ENCODE measurements at regions not wholly inside any gene's neighbourhood (a gene's known extent, or its start where the extent isn't known, plus 50 kb on each side); places are given as distances from the start of the nearest gene placed in this dataset.
"Not testable (repeated sequence)": the region's sequence is repeated elsewhere in the genome, so short reads cannot be mapped to it uniquely, and the experiment has no call there.

DNA sequence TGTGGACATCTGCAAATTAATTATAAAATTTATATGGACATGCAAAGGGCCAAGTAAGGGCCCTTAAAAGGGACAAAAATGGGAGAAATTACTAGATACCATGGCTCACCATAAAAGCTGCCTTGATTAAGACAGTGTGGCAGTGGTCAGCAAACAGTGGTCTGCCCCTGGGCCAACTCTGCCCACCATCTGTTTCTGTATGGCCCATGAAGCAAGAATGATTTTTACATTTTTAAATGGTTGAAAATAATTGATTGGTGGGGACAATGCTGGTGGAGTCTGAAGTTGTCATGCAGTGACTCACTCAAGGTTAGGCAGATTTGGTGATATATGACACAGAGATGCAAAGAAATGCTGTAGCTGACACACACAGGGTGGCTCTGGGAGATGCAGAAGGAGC, 143.2 kb upstream of the PRDM7 start:
- DNase-seq, result not testable (repeated sequence)

GRCh38 chr16:90175610-90176009, 98.5 kb upstream of the PRDM7 start:
- DNase-seq, result not testable (repeated sequence)

GRCh38 chr16:90171626-90172025, 94.5 kb upstream of the PRDM7 start:
- DNase-seq, result not testable (repeated sequence)

DNA sequence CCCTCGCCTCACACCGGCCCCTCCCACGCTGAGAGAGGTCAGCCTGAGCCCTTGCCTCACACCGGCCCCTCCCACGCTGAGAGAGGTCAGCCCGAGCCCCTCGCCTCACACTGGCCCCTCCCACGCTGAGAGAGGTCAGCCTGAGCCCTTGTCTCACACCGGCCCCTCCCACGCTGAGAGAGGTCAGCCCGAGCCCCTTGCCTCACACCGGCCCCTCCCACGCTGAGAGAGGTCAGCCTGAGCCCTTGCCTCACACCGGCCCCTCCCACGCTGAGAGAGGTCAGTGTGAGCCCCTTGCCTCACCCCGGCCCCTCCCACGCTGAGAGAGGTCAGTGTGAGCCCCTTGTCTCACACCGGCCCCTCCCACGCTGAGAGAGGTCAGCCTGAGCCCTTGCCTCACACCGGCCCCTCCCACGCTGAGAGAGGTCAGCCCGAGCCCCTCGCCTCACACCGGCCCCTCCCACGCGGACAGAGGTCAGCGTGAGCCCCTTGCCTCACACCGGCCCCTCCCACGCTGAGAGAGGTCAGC, 92.1 kb upstream of the PRDM7 start:
- not testable (repeated sequence) for DNase-seq

- DNase-seq, result peak; percentile 0
Measured at GRCh38 chr16:90168349-90169126, 91.4 kb upstream of the PRDM7 start.

- not testable (repeated sequence) for DNase-seq
Measured at GRCh38 chr16:90167734-90168133, 90.6 kb upstream of the PRDM7 start.

DNA sequence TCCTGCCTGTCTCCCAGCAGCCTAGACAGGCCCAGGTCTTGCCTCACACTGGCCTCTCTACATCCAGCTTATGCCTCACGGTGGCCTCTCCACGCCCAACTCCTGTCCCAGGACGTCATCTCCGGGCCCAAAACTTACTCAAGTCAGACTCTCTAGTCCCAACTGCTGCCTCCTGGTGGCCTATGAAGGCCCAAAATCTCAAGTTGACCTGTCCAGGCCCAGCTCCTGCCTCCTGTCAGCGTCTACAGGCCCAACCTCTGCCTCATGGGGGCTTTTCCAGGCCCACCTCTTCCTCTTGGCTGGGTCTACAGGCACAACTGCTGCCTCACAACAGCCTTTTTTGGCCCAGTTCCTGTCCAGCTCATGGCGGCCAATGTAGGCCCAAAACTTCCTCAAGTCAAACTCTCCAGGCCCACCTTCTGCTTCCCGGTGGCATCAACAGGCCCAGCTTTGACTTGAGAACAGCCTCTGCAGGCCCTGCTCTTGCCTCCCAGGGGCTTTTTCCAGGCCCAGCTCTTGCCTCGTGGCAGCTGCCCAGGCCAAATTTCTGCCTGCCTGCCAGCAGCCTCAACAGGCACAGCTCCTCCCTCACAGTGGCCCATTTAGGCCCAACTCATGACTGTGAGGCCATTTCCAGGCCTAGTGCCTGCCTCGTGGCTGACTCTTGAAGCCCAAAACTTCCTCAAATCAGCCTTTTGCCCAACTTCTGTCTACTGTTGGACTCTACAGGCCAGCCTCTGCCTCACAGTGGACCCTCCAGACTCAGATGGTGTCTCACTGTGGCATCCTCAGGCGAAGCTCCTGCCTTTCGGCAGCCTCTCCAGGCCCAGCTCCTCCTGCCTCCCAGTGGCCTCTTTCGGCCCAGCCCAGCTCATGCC, 89.8 kb upstream of the PRDM7 start:
- DNase-seq, result peak; percentile 0

DNA sequence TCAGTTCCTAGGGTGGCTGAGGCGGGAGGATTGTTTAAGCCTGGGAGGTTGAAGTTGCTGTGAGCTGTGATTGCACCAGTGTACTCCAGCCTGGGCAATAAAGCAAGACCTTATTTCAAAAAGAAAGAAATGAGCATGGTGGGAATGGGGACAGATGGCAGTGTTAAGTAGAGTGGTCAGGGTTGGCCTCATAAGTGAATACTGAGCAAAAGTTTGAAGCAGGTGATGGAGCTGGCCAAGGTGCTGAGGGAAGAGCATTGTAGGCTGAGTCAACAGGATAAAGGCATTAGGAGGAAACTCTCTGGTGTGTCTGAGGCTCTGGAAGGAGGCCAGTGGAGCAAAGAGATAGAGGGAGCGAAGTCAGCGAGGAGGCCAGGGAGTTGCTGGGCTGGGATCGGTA, 73.9 kb upstream of the PRDM7 start:
- DNase-seq, result not testable (repeated sequence)

Measured in EL (cell line).